Hepatocyte (in vitro differentiated cells): ENCODE measurements at regions not wholly inside any gene's neighbourhood (a gene's known extent, or its start where the extent isn't known, plus 50 kb on each side); places are given as distances from the start of the nearest gene placed in this dataset.
A peak's percentile ranks its signal among the peaks of the same experiment; 100 is the strongest.
"Not testable (repeated sequence)": the region's sequence is repeated elsewhere in the genome, so short reads cannot be mapped to it uniquely, and the experiment has no call there.

Source experiments
- DNase-seq: peaks from one replicate; pipeline ENCODE4 v3.0.0-alpha.2; 2016; ENCODE audit warnings: low spot score
- H2AFZ ChIP-seq: fragments of 200-600 bp; sonication (generic); 2 replicates; pipeline ENCODE4 v1.6.0; 2016; ENCODE audit warnings: antibody characterized with exemption, mild to moderate bottlenecking
- H3K27ac ChIP-seq: fragments of 200-600 bp; sonication (generic); 2 replicates; pipeline ENCODE4 v1.5.1; 2016; ENCODE audit warnings: mild to moderate bottlenecking
- H3K27me3 ChIP-seq: fragments of 200-600 bp; sonication (generic); 2 replicates; pipeline ENCODE4 v1.6.1; 2016
- H3K36me3 ChIP-seq: fragments of 200-600 bp; sonication (generic); replicated peaks from 2 replicates; pipeline ENCODE4 v1.5.1; 2016; ENCODE audit warnings: low read depth; ENCODE audit not compliant: insufficient read depth
- H3K4me1 ChIP-seq: fragments of 200-600 bp; sonication (generic); 2 replicates; pipeline ENCODE4 v1.5.1; 2016; ENCODE audit warnings: mild to moderate bottlenecking, moderate library complexity; ENCODE audit not compliant: insufficient read depth
- H3K4me2 ChIP-seq: fragments of 200-600 bp; sonication (generic); 2 replicates; pipeline ENCODE4 v1.6.0; 2016
- H3K4me3 ChIP-seq: fragments of 200-600 bp; sonication (generic); 2 replicates; pipeline ENCODE4 v1.5.1; 2016; ENCODE audit warnings: mild to moderate bottlenecking
- H3K79me2 ChIP-seq: fragments of 200-600 bp; sonication (generic); 2 replicates; pipeline ENCODE4 v1.6.0; 2017; ENCODE audit warnings: mild to moderate bottlenecking
- H3K9me2 ChIP-seq: fragments of 200-600 bp; sonication (generic); replicated peaks from 2 replicates; pipeline ENCODE4 v1.6.0; 2017; ENCODE audit warnings: mild to moderate bottlenecking; ENCODE audit not compliant: insufficient read depth
- H3K9me3 ChIP-seq: fragments of 200-600 bp; sonication (generic); 2 replicates; pipeline ENCODE4 v1.5.1; 2016; ENCODE audit warnings: low read depth, mild to moderate bottlenecking
- H4K20me1 ChIP-seq: fragments of 200-600 bp; sonication (generic); 2 replicates; pipeline ENCODE4 v1.6.0; 2016; ENCODE audit warnings: mild to moderate bottlenecking; ENCODE audit not compliant: insufficient read depth, poor library complexity, severe bottlenecking
- EZH2 ChIP-seq: fragments of 200-600 bp; sonication (generic); IDR thresholded peaks from 2 replicates; pipeline ENCODE4 v1.6.1; 2016; ENCODE audit warnings: antibody characterized with exemption, mild to moderate bottlenecking, borderline replicate concordance
- EZH2phosphoT487 ChIP-seq: fragments of 200-600 bp; sonication (generic); IDR thresholded peaks from one replicate; pipeline ENCODE4 v1.6.1; 2018; ENCODE audit warnings: antibody characterized with exemption, mild to moderate bottlenecking, low read depth, moderate library complexity; ENCODE audit not compliant: unreplicated experiment, severe bottlenecking
- WGBS: methylation state at CpG from one replicate; pipeline ENCODE4 v1.1.6; 2016; ENCODE audit warnings: low lambda C conversion rate; ENCODE audit errors: missing lambda C conversion rate; 5-methylcytosine and 5-hydroxymethylcytosine counted together
- TF ChIP-seq, protein P1 (sequence below): fragments of 200-600 bp; sonication (generic); IDR thresholded peaks from 2 replicates; pipeline ENCODE4 v1.5.1; 2016; ENCODE audit warnings: antibody characterized with exemption, mild to moderate bottlenecking; ENCODE audit not compliant: poor library complexity

DNA sequence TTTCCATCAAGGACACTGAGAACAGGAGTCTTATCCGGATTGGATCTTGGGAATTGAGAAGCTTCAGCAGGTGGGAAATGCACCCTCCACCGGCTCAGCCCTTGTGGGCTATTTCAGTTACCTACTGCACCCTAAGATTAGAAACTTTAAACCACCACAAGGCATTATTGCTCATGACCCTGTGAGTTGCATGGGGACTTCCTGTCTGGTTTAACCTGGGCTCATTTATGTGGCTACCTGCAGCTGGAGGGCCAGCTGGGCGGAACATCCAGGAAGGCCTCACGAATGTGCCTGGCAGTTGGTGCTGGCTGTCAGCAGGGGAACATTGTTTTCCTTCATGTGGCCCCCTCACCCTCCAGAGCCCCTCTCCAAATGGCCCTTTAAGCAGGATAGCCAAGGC, 164.1 kb downstream of the DEFB131A start:
- Histone ChIP-seq H3K27me3 (no peaks in the 10 kb centered on the region), H3K36me3 (no peaks in the 10 kb centered on the region), H4K20me1 (no peaks in the 10 kb centered on the region), H3K4me1 (peaks cover 12% of the 10 kb centered on the region), H3K27ac (no peak overlapping the region), H3K79me2 (no peaks in the 10 kb centered on the region), H3K9me3 (no peaks in the 10 kb centered on the region), H3K4me3 (no peak overlapping the region), H3K9me2 (no peaks in the 10 kb centered on the region), H3K4me2 (no peak overlapping the region), H2AFZ (no peak overlapping the region)
- DNase-seq = no peak
- WGBS = 91% methylated on average over 4 of the region's 4 CpGs
- TF ChIP-seq EZH2phosphoT487 = no peak
- no peak for TF ChIP-seq EZH2

DNA sequence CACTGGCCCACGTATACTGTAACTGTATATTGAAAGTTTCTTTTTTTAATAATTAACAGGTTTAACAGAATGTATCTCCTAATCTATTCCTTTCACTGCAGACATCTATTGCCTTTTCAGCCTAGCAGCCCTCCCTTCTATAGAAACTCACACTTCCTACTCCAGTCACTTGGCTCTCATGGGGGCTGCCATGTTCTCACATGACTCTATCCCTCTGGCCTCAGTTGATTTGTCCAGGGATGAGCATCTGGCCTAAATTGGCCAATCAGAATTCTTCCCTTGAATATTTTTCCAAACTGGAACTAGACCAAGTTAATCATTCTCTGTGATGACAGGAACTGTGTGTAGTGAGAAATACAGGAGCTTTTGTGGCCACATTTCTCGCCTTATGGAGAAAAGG, 166.1 kb downstream of the DEFB131A start:
- H2AFZ ChIP-seq, H3K9me3 ChIP-seq, H4K20me1 ChIP-seq, H3K36me3 ChIP-seq, H3K79me2 ChIP-seq, H3K4me3 ChIP-seq, DNase-seq, H3K4me1 ChIP-seq, H3K4me2 ChIP-seq, H3K27ac ChIP-seq, H3K9me2 ChIP-seq, H3K27me3 ChIP-seq: not testable (repeated sequence)
- 73% methylated on average over 2 of the region's 2 CpGs for WGBS

DNA sequence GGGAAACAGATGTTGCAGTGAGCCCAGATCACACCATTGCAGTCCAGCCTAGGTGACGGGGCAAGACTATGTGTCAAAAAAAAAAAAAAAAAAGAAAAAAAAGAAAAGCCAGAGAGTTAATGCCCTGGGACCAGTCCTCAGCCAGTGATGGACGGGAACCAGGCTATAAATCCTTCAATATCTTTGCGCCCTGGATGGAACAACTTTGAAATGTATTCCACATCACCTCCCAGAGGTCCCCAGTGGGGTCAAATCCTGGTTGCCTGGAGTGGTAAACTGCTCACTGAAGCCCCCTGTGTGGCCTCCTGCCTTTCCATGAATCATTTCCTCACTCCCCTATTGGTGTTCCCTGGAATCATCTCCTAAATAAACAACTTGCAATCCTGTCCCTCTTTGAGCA, 166.9 kb downstream of the DEFB131A start:
- WGBS = 48% methylated on average over 3 of the region's 3 CpGs
- Histone ChIP-seq H3K4me1 (no peaks in the 10 kb centered on the region), H3K9me3 (no peaks in the 10 kb centered on the region), H2AFZ (no peak overlapping the region), H3K27ac (no peak overlapping the region), H3K9me2 (no peaks in the 10 kb centered on the region), H3K36me3 (no peaks in the 10 kb centered on the region), H4K20me1 (no peaks in the 10 kb centered on the region), H3K4me2 (no peak overlapping the region), H3K4me3 (no peak overlapping the region), H3K79me2 (no peaks in the 10 kb centered on the region), H3K27me3 (no peaks in the 10 kb centered on the region)
- no peak for DNase-seq
- no peak for TF ChIP-seq EZH2phosphoT487
- TF ChIP-seq EZH2 = no peak
- TF ChIP-seq, protein P1, sequence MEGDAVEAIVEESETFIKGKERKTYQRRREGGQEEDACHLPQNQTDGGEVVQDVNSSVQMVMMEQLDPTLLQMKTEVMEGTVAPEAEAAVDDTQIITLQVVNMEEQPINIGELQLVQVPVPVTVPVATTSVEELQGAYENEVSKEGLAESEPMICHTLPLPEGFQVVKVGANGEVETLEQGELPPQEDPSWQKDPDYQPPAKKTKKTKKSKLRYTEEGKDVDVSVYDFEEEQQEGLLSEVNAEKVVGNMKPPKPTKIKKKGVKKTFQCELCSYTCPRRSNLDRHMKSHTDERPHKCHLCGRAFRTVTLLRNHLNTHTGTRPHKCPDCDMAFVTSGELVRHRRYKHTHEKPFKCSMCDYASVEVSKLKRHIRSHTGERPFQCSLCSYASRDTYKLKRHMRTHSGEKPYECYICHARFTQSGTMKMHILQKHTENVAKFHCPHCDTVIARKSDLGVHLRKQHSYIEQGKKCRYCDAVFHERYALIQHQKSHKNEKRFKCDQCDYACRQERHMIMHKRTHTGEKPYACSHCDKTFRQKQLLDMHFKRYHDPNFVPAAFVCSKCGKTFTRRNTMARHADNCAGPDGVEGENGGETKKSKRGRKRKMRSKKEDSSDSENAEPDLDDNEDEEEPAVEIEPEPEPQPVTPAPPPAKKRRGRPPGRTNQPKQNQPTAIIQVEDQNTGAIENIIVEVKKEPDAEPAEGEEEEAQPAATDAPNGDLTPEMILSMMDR = no peak

DNA sequence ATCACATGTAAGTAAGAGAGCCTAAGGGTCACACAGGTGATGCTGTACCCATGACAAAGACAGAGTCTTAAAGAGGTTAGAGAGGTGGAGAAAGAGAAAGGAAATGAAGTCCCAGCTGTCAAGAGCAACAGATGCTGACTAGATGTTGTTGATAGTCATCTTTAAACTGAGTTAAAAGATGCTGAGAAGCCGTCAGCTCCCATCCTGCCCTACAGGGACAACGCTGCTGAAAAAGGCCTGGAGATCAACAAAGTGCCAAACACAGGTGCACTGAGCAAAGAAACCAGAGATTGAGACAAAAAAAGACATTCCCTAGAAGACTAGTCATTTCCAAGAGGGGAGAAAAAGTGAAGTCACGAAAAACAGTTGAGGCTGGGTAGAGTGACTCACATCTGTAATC, 145.0 kb upstream of the DRD5 start:
- not testable (repeated sequence) for H3K36me3 ChIP-seq, H4K20me1 ChIP-seq, H3K79me2 ChIP-seq, DNase-seq, H3K9me2 ChIP-seq, H3K4me2 ChIP-seq, H3K4me1 ChIP-seq, H2AFZ ChIP-seq, H3K27me3 ChIP-seq, H3K4me3 ChIP-seq, H3K27ac ChIP-seq, H3K9me3 ChIP-seq
- WGBS = 80% methylated on average over 3 of the region's 3 CpGs

DNA sequence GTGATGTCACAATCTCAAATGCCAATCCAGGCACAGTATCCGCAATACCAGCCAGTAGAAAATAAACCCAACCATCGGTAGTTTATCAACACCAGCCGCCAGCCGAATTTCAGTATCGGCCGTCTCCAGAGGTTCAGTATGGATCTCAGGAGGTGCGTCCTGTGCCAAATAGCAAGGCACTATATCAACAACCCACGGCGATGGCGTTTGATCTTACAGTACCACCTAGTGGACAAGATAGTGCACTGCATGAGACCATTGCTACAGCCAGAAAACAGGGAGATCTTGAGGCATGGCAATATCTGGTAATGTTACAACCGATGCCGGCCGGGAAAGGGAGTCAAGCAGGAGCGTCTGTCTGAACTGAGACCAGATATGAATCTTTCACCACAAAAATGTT, 121.8 kb upstream of the DRD5 start:
- H3K9me2 ChIP-seq, H3K4me1 ChIP-seq, H3K4me2 ChIP-seq, H3K36me3 ChIP-seq, DNase-seq, H3K79me2 ChIP-seq, H3K9me3 ChIP-seq, H4K20me1 ChIP-seq, H3K27me3 ChIP-seq, H3K27ac ChIP-seq, H2AFZ ChIP-seq, H3K4me3 ChIP-seq: not testable (repeated sequence)
- TF ChIP-seq, protein P1 = peak; percentile 52
- WGBS = 17% methylated on average over 14 of the region's 14 CpGs

DNA sequence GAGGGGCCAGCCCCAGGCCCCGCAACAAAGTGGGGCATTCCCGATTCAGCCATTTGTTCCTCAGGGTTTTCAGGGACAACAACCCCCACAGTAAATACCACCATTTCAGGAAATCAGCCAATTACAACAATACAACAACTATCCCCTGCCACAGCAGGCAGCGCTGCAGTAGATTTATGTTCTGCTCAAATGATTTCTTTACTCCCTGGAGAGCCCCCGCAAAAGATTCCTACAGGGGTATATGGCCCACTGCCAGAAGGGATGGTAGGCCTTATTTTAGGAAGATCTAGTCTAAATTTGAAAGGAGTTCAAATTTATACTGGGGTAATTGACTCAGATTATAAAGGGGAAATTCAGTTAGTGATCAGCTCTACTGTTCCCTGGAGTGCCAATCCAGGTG, 120.5 kb upstream of the DRD5 start:
- not testable (repeated sequence) for H3K36me3 ChIP-seq, H3K79me2 ChIP-seq, H2AFZ ChIP-seq, H3K4me2 ChIP-seq, H4K20me1 ChIP-seq, H3K4me1 ChIP-seq, H3K27me3 ChIP-seq, H3K4me3 ChIP-seq, H3K27ac ChIP-seq, H3K9me2 ChIP-seq, H3K9me3 ChIP-seq, DNase-seq
- 75% methylated on average over 4 of the region's 4 CpGs for WGBS

DNA sequence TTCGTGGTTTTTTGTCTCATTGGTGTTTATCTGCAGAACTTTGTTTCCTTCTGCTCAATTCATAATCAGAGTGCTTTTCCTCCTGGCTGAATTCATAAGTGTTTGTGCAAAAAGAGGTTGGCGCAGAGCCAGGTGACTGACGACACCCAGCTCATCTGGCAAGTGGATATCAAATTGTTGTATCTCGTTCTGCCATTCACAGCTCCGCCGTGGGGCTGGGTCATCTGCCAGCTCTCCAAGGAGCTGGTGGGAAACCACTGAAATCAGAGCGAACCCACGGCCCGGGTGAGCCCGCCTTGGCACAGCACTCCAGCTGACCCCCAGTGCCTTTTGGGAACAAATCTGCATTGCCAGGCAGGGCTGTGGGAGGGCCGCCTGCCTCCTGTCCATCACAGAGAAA, 110.7 kb upstream of the DRD5 start:
- H3K4me2 ChIP-seq, H3K4me3 ChIP-seq, H3K36me3 ChIP-seq, H2AFZ ChIP-seq, H3K27me3 ChIP-seq, H4K20me1 ChIP-seq, H3K4me1 ChIP-seq, H3K9me3 ChIP-seq, H3K9me2 ChIP-seq, H3K27ac ChIP-seq, H3K79me2 ChIP-seq: not testable (repeated sequence)
- 87% methylated on average over 10 of the region's 11 CpGs for WGBS
- DNase-seq = peak; percentile 19
